ENCODE measurements at regions not wholly inside any gene's neighbourhood (a gene's known extent, or its start where the extent isn't known, plus 50 kb on each side); places are given as distances from the start of the nearest gene placed in this dataset.
A peak's percentile ranks its signal among the peaks of the same experiment; 100 is the strongest.

DNA sequence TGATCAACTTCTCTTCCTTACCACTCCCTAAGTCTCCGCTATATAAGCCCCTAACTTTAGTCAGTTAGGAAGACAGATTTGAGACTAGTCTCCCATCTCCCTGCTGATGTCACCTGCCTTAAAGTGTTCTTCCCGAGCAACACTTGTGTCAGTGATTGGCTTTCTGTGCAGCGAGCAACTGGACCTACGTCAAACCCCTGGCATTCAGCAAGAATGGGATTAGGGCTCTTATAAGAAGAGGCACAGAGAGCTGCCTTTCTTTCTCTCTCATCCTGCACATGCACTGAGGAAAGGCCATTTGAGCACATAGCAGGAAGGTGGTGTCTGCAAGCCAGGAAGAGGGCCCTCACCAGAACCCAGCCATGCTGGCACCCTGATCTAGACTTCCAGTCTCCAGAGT is 116.6 kb upstream of the THY1 start:
- H3K4me3 ChIP-seq (ENCODE audit: low read depth, low read length) = no peak overlapping the region
- H3K27me3 ChIP-seq = no peaks in the 10 kb centered on the region
- DNase-seq = no peak
- H3K9me3 ChIP-seq = no peaks in the 10 kb centered on the region
- no peaks in the 10 kb centered on the region for H3K36me3 ChIP-seq
- TF ChIP-seq, protein P1, sequence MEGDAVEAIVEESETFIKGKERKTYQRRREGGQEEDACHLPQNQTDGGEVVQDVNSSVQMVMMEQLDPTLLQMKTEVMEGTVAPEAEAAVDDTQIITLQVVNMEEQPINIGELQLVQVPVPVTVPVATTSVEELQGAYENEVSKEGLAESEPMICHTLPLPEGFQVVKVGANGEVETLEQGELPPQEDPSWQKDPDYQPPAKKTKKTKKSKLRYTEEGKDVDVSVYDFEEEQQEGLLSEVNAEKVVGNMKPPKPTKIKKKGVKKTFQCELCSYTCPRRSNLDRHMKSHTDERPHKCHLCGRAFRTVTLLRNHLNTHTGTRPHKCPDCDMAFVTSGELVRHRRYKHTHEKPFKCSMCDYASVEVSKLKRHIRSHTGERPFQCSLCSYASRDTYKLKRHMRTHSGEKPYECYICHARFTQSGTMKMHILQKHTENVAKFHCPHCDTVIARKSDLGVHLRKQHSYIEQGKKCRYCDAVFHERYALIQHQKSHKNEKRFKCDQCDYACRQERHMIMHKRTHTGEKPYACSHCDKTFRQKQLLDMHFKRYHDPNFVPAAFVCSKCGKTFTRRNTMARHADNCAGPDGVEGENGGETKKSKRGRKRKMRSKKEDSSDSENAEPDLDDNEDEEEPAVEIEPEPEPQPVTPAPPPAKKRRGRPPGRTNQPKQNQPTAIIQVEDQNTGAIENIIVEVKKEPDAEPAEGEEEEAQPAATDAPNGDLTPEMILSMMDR (IDR thresholded peaks at IDR 0.05; ENCODE audit: low read depth, low read length) = no peak
- H3K4me1 ChIP-seq = peaks cover 4% of the 10 kb centered on the region; the same call in 1 of the 2 replicates

DNA sequence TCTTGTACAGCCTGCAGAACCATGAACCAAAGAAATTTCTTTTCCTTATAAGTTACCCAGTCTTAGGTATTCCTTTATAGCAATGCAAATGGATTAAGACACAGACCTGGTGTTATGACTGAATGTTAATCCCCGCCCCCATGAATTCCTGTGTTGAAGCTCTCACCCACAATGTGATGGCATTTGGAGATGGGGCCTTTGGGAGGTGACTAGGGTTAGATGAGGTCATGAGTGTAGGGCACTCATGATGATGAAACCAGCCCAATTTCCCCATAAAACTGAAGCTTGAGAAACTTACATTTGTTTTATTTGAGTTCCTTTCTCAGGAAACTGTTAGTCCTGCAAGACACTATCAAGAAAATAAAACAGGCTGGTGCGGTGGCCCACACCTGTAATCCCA is 115.8 kb upstream of the THY1 start:
- DNase-seq = no peak
- TF ChIP-seq, protein P1 (IDR thresholded peaks at IDR 0.05; ENCODE audit: low read depth, low read length) = no peak

GRCh38 chr11:119537306-119538253 is 114.6 kb upstream of the THY1 start:
- no peak overlapping the region for H3K4me3 ChIP-seq (ENCODE audit: low read depth, low read length)
- no peak for DNase-seq
- H3K36me3 ChIP-seq = no peaks in the 10 kb centered on the region
- no peaks in the 10 kb centered on the region for H3K27me3 ChIP-seq
- TF ChIP-seq, protein P1 (IDR thresholded peaks at IDR 0.05; ENCODE audit: low read depth, low read length) = no peak
- H3K9me3 ChIP-seq = no peaks in the 10 kb centered on the region
- H3K4me1 ChIP-seq = peaks cover 8% of the 10 kb centered on the region

More for the DNA sequence above, 115.8 kb upstream of the THY1 start:
- Histone ChIP-seq H3K4me1 (peaks cover 8% of the 10 kb centered on the region), H3K27me3 (no peaks in the 10 kb centered on the region), H3K36me3 (no peaks in the 10 kb centered on the region), H3K9me3 (no peaks in the 10 kb centered on the region), H3K4me3 (ENCODE audit: low read depth, low read length) (no peak overlapping the region)

DNA sequence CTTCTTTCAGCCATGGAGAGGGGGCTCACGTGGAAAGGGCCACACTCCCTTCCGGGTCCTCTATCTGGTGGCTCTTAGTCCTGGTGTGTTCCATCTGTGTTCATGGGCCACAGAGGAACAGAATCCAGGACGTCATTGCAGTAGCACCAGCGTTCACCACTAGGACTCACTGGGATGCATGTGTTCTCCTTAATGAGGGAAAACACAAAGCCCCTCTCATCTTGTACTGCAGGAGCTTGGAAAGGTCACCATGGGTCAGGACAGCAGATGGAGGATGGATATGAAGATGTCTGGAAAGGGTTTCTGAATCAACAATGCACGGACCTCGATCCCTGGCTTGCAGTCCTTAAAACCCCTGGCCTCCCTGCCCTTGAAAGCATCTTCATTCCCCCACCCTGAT is 113.8 kb upstream of the THY1 start:
- H3K9me3 ChIP-seq = no peaks in the 10 kb centered on the region
- no peak overlapping the region for H3K4me3 ChIP-seq (ENCODE audit: low read depth, low read length)
- TF ChIP-seq, protein P1 (IDR thresholded peaks at IDR 0.05; ENCODE audit: low read depth, low read length) = 0 out of 2 replicates have a peak, but pooled peaks have one; percentile 26
- H3K4me1 ChIP-seq = peaks cover 8% of the 10 kb centered on the region
- DNase-seq = no peak
- H3K27me3 ChIP-seq = no peaks in the 10 kb centered on the region
- H3K36me3 ChIP-seq = no peaks in the 10 kb centered on the region

- TF ChIP-seq, protein P1 (IDR thresholded peaks at IDR 0.05; ENCODE audit: low read depth, low read length) = peak; percentile 97
- Histone ChIP-seq H3K36me3 (no peaks in the 10 kb centered on the region), H3K27me3 (no peaks in the 10 kb centered on the region), H3K4me1 (peaks cover 8% of the 10 kb centered on the region), H3K4me3 (ENCODE audit: low read depth, low read length) (no peak overlapping the region), H3K9me3 (no peaks in the 10 kb centered on the region)
- peak; percentile 94 for DNase-seq
Observed at GRCh38 chr11:119533921-119534736, 111.2 kb upstream of the THY1 start.

All from BE2C (cell line).